Peyer's patch (tissue), 4 donors: ENCODE measurements at regions not wholly inside any gene's neighbourhood (a gene's known extent, or its start where the extent isn't known, plus 50 kb on each side); places are given as distances from the start of the nearest gene placed in this dataset.

Experiments
- POLR2A ChIP-seq, 2 donors: fragments of 450-650 bp; IDR thresholded peaks; one replicate each; pipeline ENCODE4 v1.5.1; 2017; ENCODE audit warnings: antibody characterized with exemption in 2 of 2, mild to moderate bottlenecking in 2 of 2, moderate library complexity in 2 of 2
- TF ChIP-seq, protein P1 (sequence below), 6 experiments: fragments of 450-650 bp in 4 of 6; fragments of 200-600 bp in 2 of 6; sonication (generic) in 1 of 6; IDR thresholded peaks; one replicate each; pipeline ENCODE4 v1.5.1; 2017 to 2019; ENCODE audit warnings: antibody characterized with exemption in 6 of 6, mild to moderate bottlenecking in 3 of 6, moderate library complexity in 1 of 6

DNA sequence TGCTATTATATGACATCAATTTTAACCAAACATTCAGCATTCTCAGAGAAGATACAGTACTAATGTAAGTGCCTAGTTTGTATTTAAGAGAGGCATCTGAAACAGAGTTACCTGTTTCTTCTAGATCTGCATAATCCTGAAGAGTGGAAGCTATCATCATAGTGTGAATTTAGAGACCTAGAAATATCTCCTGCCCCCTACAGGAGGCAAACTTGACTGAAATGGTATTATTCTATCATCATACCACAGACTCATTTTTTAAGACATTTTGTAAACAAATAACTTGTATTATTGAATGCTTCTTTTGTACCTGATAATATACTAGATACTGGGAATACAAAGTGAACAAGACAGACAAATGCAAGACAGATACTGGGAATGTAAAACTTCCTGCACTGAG is 216.8 kb upstream of the RPS23 start:
- TF ChIP-seq, protein P1, sequence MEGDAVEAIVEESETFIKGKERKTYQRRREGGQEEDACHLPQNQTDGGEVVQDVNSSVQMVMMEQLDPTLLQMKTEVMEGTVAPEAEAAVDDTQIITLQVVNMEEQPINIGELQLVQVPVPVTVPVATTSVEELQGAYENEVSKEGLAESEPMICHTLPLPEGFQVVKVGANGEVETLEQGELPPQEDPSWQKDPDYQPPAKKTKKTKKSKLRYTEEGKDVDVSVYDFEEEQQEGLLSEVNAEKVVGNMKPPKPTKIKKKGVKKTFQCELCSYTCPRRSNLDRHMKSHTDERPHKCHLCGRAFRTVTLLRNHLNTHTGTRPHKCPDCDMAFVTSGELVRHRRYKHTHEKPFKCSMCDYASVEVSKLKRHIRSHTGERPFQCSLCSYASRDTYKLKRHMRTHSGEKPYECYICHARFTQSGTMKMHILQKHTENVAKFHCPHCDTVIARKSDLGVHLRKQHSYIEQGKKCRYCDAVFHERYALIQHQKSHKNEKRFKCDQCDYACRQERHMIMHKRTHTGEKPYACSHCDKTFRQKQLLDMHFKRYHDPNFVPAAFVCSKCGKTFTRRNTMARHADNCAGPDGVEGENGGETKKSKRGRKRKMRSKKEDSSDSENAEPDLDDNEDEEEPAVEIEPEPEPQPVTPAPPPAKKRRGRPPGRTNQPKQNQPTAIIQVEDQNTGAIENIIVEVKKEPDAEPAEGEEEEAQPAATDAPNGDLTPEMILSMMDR (IDR thresholded peaks at IDR 0.05) = no peak
- TF ChIP-seq POLR2A (IDR thresholded peaks at IDR 0.05) = no peak
